GM10266 (cell line): ENCODE measurements at regions not wholly inside any gene's neighbourhood (a gene's known extent, or its start where the extent isn't known, plus 50 kb on each side); places are given as distances from the start of the nearest gene placed in this dataset.
A peak's percentile ranks its signal among the peaks of the same experiment; 100 is the strongest.
"Not testable (repeated sequence)": the region's sequence is repeated elsewhere in the genome, so short reads cannot be mapped to it uniquely, and the experiment has no call there.

Experiments
- DNase-seq: peaks from one replicate; pipeline ENCODE4 v3.0.0; 2012; ENCODE audit errors: extremely low spot score
- CTCF ChIP-seq: IDR thresholded peaks from 2 replicates; pipeline ENCODE4 v1.5.1; 2012; ENCODE audit warnings: mild to moderate bottlenecking, low read depth; ENCODE audit not compliant: control insufficient read depth, insufficient read depth; ENCODE audit errors: missing control alignments

- TF ChIP-seq CTCF, result no peak
- DNase-seq, result no peak
These were observed 190.6 kb downstream of the CEP135 start for GRCh38 chr4:56139241-56139827.

- not testable (repeated sequence) for DNase-seq
These were observed 186.1 kb downstream of the CEP135 start for GRCh38 chr4:56134834-56135233.

- no peak for TF ChIP-seq CTCF
- no peak for DNase-seq
These were observed 185.5 kb downstream of the CEP135 start for GRCh38 chr4:56134266-56134665.

GRCh38 chr4:56132835-56133234, 184.1 kb downstream of the CEP135 start:
- TF ChIP-seq CTCF, result no peak
- no peak for DNase-seq

- not testable (repeated sequence) for DNase-seq
These were observed 183.4 kb downstream of the CEP135 start for GRCh38 chr4:56132188-56132587.

- no peak for DNase-seq
- no peak for TF ChIP-seq CTCF
These were observed 181.9 kb downstream of the CEP135 start for GRCh38 chr4:56130606-56131155.

GRCh38 chr4:56129431-56129861, 180.7 kb downstream of the CEP135 start:
- TF ChIP-seq CTCF, result peak; percentile 42
- no peak for DNase-seq

GRCh38 chr4:56128213-56128612, 179.5 kb downstream of the CEP135 start:
- no peak for DNase-seq
- TF ChIP-seq CTCF, result no peak

- no peak for TF ChIP-seq CTCF
- no peak for DNase-seq
These were observed 179.0 kb downstream of the CEP135 start for GRCh38 chr4:56127716-56128115.
